Tibial artery (tissue), 4 donors: ENCODE measurements at regions not wholly inside any gene's neighbourhood (a gene's known extent, or its start where the extent isn't known, plus 50 kb on each side); places are given as distances from the start of the nearest gene placed in this dataset.

Experiments
- DNase-seq, 2 donors: peaks; one replicate each; pipeline ENCODE4 v3.0.0-alpha.2; 2019
- H3K27ac ChIP-seq, 2 donors: fragments of 200-600 bp; sonication (generic) in 1 of 2; 1 replicate in 1 of 2; 2 replicates in 1 of 2; pipeline ENCODE4 v1.5.1; 2018 to 2019; ENCODE audit warnings: mild to moderate bottlenecking in 1 of 2
- H3K27me3 ChIP-seq, 2 donors: fragments of 200-600 bp; sonication (generic) in 1 of 2; one replicate each; pipeline versions ENCODE4 v1.5.1 to v1.6.0; 2016 to 2019
- H3K36me3 ChIP-seq, 3 donors: fragments of 200-600 bp; sonication (generic) in 2 of 3; one replicate each; pipeline ENCODE4 v1.5.1; 2016 to 2019; ENCODE audit warnings: mild to moderate bottlenecking in 2 of 3
- H3K4me1 ChIP-seq, 4 donors: fragments of 200-600 bp; sonication (generic) in 2 of 4; 1 replicate in 3 of 4; 2 replicates in 1 of 4; pipeline ENCODE4 v1.5.1; 2016 to 2019
- H3K4me3 ChIP-seq, 2 donors: fragments of 200-600 bp; sonication (generic) in 1 of 2; 1 replicate in 1 of 2; 2 replicates in 1 of 2; pipeline ENCODE4 v1.5.1; 2018 to 2019; ENCODE audit warnings: mild to moderate bottlenecking in 2 of 2
- H3K9me3 ChIP-seq, 3 donors: fragments of 200-600 bp; sonication (generic) in 1 of 3; one replicate each; pipeline ENCODE4 v1.5.1; 2016 to 2019
- CTCF ChIP-seq, 2 experiments: fragments of 200-600 bp in 1 of 2; fragments of 450-650 bp in 1 of 2; IDR thresholded peaks; one replicate each; pipeline ENCODE4 v1.5.1; 2017 to 2019; ENCODE audit warnings: antibody characterized with exemption in 2 of 2, mild to moderate bottlenecking in 1 of 2, moderate library complexity in 1 of 2
- intact Hi-C: fragments of 100-400 bp; cut with DNase I; formaldehyde crosslinking; loops from one replicate; pipeline ENCODE4 v1.15.0; 2023; ENCODE audit warnings: low total_unique reads

GRCh38 chr4:155597933-155598451 lies 68.7 kb upstream of the GUCY1A1 start:
- DNase-seq = no peak
- intact Hi-C loops = no loop called here
- Histone ChIP-seq H3K4me1 (peaks cover 0 to 5% (median 0%) of the 10 kb centered on the region in 4 donors), H3K9me3 (no peaks in the 10 kb centered on the region), H3K36me3 (no peaks in the 10 kb centered on the region), H3K27me3 (no peaks in the 10 kb centered on the region), H3K27ac (no peak overlapping the region), H3K4me3 (no peak overlapping the region)
- no peak for TF ChIP-seq CTCF (IDR thresholded peaks at IDR 0.05)

- H3K27ac ChIP-seq = no peak overlapping the region
- no peak for DNase-seq
- no peak for TF ChIP-seq CTCF (IDR thresholded peaks at IDR 0.05)
- H3K4me3 ChIP-seq = no peak overlapping the region
- no peaks in the 10 kb centered on the region for H3K27me3 ChIP-seq
- intact Hi-C loops = no loop called here
- H3K9me3 ChIP-seq = no peaks in the 10 kb centered on the region
- H3K36me3 ChIP-seq = no peaks in the 10 kb centered on the region
- H3K4me1 ChIP-seq = peaks cover 0 to 5% (median 0%) of the 10 kb centered on the region in 4 donors
These were observed 69.4 kb upstream of the GUCY1A1 start for GRCh38 chr4:155597281-155597680.

GRCh38 chr4:155593793-155594192 lies 72.9 kb upstream of the GUCY1A1 start:
- no peak for DNase-seq
- Histone ChIP-seq H3K27me3 (no peaks in the 10 kb centered on the region), H3K4me3 (no peak overlapping the region), H3K27ac (no peak overlapping the region), H3K9me3 (no peaks in the 10 kb centered on the region), H3K4me1 (peaks cover 0 to 5% (median 0%) of the 10 kb centered on the region in 4 donors), H3K36me3 (no peaks in the 10 kb centered on the region)
- intact Hi-C loops = no loop called here
- no peak for TF ChIP-seq CTCF (IDR thresholded peaks at IDR 0.05)

GRCh38 chr4:155592938-155593297 lies 73.7 kb upstream of the GUCY1A1 start:
- TF ChIP-seq CTCF (IDR thresholded peaks at IDR 0.05) = no peak
- intact Hi-C loops = no loop called here
- Histone ChIP-seq H3K9me3 (no peaks in the 10 kb centered on the region), H3K27me3 (no peaks in the 10 kb centered on the region), H3K4me1 (peaks cover 0 to 5% (median 0%) of the 10 kb centered on the region in 4 donors), H3K4me3 (no peak overlapping the region), H3K36me3 (no peaks in the 10 kb centered on the region), H3K27ac (no peak overlapping the region)
- no peak for DNase-seq

- no peak for TF ChIP-seq CTCF (IDR thresholded peaks at IDR 0.05)
- Histone ChIP-seq H3K4me3 (no peak overlapping the region), H3K4me1 (peaks cover 0 to 5% (median 0%) of the 10 kb centered on the region in 4 donors), H3K36me3 (no peaks in the 10 kb centered on the region), H3K27me3 (no peaks in the 10 kb centered on the region), H3K9me3 (no peaks in the 10 kb centered on the region), H3K27ac (no peak overlapping the region)
- no peak for DNase-seq
- intact Hi-C loops = no loop called here
These were observed 74.3 kb upstream of the GUCY1A1 start for GRCh38 chr4:155592179-155592937.
